SK-N-SH treated with all-trans-retinoic acid at 6 μM for 48 hours (cell line): ENCODE measurements at regions not wholly inside any gene's neighbourhood (a gene's known extent, or its start where the extent isn't known, plus 50 kb on each side); places are given as distances from the start of the nearest gene placed in this dataset.

Source experiments
- ATAC-seq: fragments of 200-7000 bp; cut with Tn5 transposase; 3 replicates; pipeline ENCODE4 v1.9.1; 2020; ENCODE audit warnings: mild to moderate bottlenecking, moderate library complexity
- ARNTL ChIP-seq: fragments of 450-650 bp; formaldehyde crosslinking; IDR thresholded peaks from 2 replicates; pipeline ENCODE4 v1.5.0; 2020; ENCODE audit warnings: low read depth, mild to moderate bottlenecking, moderate library complexity, borderline replicate concordance
- BACH2 ChIP-seq: fragments of 250-450 bp; sonication (Bioruptor Pico); IDR thresholded peaks from 2 replicates; pipeline ENCODE4 v1.9.0; 2021; ENCODE audit warnings: mild to moderate bottlenecking, borderline replicate concordance
- ESRRG ChIP-seq: fragments of 250-450 bp; sonication (Bioruptor Pico); IDR thresholded peaks from 2 replicates; pipeline ENCODE4 v1.6.1; 2021; ENCODE audit warnings: mild to moderate bottlenecking
- GLIS3 ChIP-seq: fragments of 250-450 bp; sonication (Bioruptor Pico); IDR thresholded peaks from 2 replicates; pipeline ENCODE4 v1.5.0; 2020; ENCODE audit warnings: mild to moderate bottlenecking, moderate library complexity
- ISL1 ChIP-seq: fragments of 250-450 bp; sonication (Bioruptor Pico); IDR thresholded peaks from 2 replicates; pipeline ENCODE4 v2.1.2; 2022; ENCODE audit warnings: mild to moderate bottlenecking, moderate library complexity
- OSR1 ChIP-seq: fragments of 250-450 bp; sonication (Bioruptor Pico); IDR thresholded peaks from 2 replicates; pipeline ENCODE4 v1.8.0; 2022; ENCODE audit warnings: moderate library complexity, mild to moderate bottlenecking, inconsistent platforms
- PPARA ChIP-seq: fragments of 250-450 bp; sonication (Bioruptor Pico); IDR thresholded peaks from 2 replicates; pipeline ENCODE4 v1.5.0; 2020; ENCODE audit warnings: mild to moderate bottlenecking, borderline replicate concordance
- SNAI2 ChIP-seq: fragments of 250-450 bp; sonication (Bioruptor Pico); IDR thresholded peaks from 2 replicates; pipeline ENCODE4 v1.5.0; 2020; ENCODE audit warnings: mild to moderate bottlenecking, moderate library complexity
- TCF4 ChIP-seq: fragments of 250-450 bp; sonication (Bioruptor Pico); IDR thresholded peaks from 2 replicates; pipeline ENCODE4 v1.8.0; 2021; ENCODE audit warnings: mild to moderate bottlenecking, moderate library complexity, borderline replicate concordance
- TOX ChIP-seq: fragments of 250-450 bp; sonication (Bioruptor Pico); IDR thresholded peaks from 2 replicates; pipeline ENCODE4 v1.8.0; 2021; ENCODE audit warnings: mild to moderate bottlenecking, moderate library complexity, borderline replicate concordance
- ZFP3 ChIP-seq: fragments of 250-450 bp; sonication (Bioruptor Pico); IDR thresholded peaks from 2 replicates; pipeline ENCODE4 v1.5.0; 2020; ENCODE audit warnings: mild to moderate bottlenecking, moderate library complexity
- ZFP30 ChIP-seq: fragments of 450-650 bp; formaldehyde crosslinking; IDR thresholded peaks from 2 replicates; pipeline ENCODE4 v1.5.0; 2022; ENCODE audit warnings: mild to moderate bottlenecking, moderate library complexity
- ZNF565 ChIP-seq: fragments of 450-650 bp; formaldehyde crosslinking; conservative IDR thresholded peaks from 2 replicates; pipeline ENCODE4 v1.5.0; 2020; ENCODE audit warnings: low read depth, mild to moderate bottlenecking, moderate library complexity
- ZNF70 ChIP-seq: fragments of 450-650 bp; formaldehyde crosslinking; IDR thresholded peaks from 2 replicates; pipeline ENCODE4 v1.5.0; 2020; ENCODE audit warnings: mild to moderate bottlenecking, moderate library complexity
- ZNF8 ChIP-seq: fragments of 450-650 bp; formaldehyde crosslinking; IDR thresholded peaks from 2 replicates; pipeline ENCODE4 v1.5.0; 2020; ENCODE audit warnings: mild to moderate bottlenecking, moderate library complexity
- TF ChIP-seq, protein P1 (sequence below): fragments of 250-450 bp; sonication (Bioruptor Pico); IDR thresholded peaks from 2 replicates; pipeline ENCODE4 v1.8.0; 2021; ENCODE audit warnings: low read depth, mild to moderate bottlenecking, moderate library complexity, borderline replicate concordance
- TF ChIP-seq, protein P2 (sequence below): fragments of 250-450 bp; sonication (Bioruptor Pico); IDR thresholded peaks from 2 replicates; pipeline ENCODE4 v1.5.1; 2021; ENCODE audit warnings: mild to moderate bottlenecking, moderate library complexity
- TF ChIP-seq, protein P3 (sequence below): fragments of 250-450 bp; sonication (Bioruptor Pico); IDR thresholded peaks from 2 replicates; pipeline ENCODE4 v1.8.0; 2020; ENCODE audit warnings: mild to moderate bottlenecking, moderate library complexity, borderline replicate concordance
- TF ChIP-seq, protein P4 (sequence below): fragments of 250-450 bp; sonication (Bioruptor Pico); IDR thresholded peaks from 2 replicates; pipeline ENCODE4 v1.5.0; 2020; ENCODE audit warnings: mild to moderate bottlenecking, moderate library complexity
- TF ChIP-seq, protein P5 (sequence below): fragments of 250-450 bp; sonication (Bioruptor Pico); IDR thresholded peaks from 2 replicates; pipeline ENCODE4 v1.5.1; 2020; ENCODE audit warnings: low read depth, mild to moderate bottlenecking, moderate library complexity

DNA sequence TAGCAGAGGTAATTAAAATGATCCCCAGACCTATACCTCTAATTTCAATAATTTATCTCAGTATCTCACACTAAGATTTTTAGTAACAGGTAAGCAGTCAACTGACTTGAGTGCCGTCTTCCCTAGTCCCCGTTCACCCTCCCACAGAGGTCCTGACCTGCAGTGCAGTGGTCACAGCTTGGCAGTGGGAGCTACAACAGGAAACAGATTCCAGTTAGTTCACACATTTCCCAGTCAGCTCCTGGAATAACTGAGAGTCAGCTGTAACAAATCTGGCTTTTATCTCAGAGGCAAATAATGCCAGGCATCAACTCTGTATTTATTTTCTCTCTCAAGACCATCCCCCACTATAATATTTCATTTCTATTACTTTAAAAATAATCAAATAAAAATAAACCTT lies 308.2 kb downstream of the ATP23 start:
- TF ChIP-seq BACH2 (no peak), TCF4 (CRISPR knock-in tag) (no peak)
- ATAC-seq, result no peak

DNA sequence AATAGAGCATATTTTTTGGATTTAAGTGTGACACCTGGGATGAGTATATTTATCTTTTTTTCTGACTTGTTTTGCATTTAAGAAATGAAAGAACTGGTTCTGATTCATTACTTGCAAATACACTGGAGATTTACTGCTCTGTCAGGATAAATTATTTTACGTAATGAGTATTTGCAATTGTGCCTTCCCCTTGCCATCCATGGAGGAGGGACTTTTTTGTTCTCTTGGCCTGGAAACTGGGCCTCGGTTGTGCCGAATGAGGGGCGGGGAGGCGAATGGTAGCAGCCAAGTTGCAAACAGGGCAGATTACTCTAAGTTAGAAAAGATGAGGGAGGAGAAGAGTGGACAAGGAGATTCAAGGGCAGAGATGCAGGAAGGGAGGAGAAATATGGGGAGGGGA lies 308.7 kb downstream of the ATP23 start:
- TF ChIP-seq TOX (CRISPR knock-in tag), result no peak
- TF ChIP-seq ARNTL (CRISPR knock-in tag), result no peak
- TF ChIP-seq ZFP30, result no peak
- TF ChIP-seq, protein P1, sequence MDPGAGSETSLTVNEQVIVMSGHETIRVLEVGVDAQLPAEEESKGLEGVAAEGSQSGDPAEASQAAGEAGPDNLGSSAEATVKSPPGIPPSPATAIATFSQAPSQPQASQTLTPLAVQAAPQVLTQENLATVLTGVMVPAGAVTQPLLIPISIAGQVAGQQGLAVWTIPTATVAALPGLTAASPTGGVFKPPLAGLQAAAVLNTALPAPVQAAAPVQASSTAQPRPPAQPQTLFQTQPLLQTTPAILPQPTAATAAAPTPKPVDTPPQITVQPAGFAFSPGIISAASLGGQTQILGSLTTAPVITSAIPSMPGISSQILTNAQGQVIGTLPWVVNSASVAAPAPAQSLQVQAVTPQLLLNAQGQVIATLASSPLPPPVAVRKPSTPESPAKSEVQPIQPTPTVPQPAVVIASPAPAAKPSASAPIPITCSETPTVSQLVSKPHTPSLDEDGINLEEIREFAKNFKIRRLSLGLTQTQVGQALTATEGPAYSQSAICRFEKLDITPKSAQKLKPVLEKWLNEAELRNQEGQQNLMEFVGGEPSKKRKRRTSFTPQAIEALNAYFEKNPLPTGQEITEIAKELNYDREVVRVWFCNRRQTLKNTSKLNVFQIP (CRISPR knock-in tag), result no peak
- no peak for TF ChIP-seq ZNF8
- no peak for TF ChIP-seq ZFP3 (CRISPR knock-in tag)
- TF ChIP-seq, all 23 proteins: peak for 0
- ATAC-seq, result no peak

DNA sequence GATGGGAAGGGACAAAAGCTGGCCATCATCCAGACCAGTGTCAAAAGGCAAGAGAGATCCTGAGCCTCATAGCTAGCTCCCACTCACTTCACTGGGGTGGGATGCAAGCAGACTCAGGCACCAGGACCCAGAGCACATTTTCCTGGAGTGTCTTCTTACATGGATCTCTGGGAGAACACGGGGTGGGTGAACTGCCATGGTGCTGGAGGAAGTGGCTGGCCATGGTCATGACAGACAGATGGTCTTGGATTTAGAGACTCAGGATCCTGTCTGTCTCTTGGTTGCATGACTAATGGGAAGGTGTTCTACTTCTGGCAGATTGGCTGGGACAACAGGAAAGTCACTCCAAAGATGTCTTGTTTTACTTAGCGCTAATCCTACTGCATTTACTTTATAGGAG lies 311.5 kb downstream of the ATP23 start:
- TF ChIP-seq ISL1 (CRISPR knock-in tag), result no peak
- TF ChIP-seq GLIS3 (CRISPR knock-in tag), result no peak
- TF ChIP-seq, protein P2, sequence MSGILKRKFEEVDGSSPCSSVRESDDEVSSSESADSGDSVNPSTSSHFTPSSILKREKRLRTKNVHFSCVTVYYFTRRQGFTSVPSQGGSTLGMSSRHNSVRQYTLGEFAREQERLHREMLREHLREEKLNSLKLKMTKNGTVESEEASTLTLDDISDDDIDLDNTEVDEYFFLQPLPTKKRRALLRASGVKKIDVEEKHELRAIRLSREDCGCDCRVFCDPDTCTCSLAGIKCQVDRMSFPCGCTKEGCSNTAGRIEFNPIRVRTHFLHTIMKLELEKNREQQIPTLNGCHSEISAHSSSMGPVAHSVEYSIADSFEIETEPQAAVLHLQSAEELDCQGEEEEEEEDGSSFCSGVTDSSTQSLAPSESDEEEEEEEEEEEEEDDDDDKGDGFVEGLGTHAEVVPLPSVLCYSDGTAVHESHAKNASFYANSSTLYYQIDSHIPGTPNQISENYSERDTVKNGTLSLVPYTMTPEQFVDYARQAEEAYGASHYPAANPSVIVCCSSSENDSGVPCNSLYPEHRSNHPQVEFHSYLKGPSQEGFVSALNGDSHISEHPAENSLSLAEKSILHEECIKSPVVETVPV (CRISPR knock-in tag), result no peak
- TF ChIP-seq, protein P1 (CRISPR knock-in tag), result no peak
- TF ChIP-seq ZNF565 (CRISPR knock-in tag), result no peak
- TF ChIP-seq OSR1, result no peak
- no peak for ATAC-seq

DNA sequence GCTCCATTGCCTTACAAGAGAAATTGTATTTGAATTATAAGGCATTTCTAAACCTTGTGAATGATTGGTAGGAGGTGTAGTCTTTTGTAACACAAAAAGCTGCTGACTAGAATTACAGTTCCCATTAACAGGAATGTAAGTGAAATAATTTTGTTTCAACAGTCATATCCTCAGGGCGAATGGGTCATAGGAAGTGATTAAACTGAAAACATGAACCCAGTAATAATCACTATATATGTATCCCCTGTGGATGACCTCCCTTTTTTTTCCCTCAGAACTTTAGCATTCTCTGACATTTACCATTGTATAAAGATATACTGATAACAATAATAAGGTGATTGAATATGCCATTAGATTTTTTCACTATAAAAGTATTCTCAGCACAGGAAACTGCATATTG lies 312.3 kb downstream of the ATP23 start:
- TF ChIP-seq, protein P1 (CRISPR knock-in tag), result no peak
- TF ChIP-seq ZFP30, result no peak
- TF ChIP-seq, protein P3, sequence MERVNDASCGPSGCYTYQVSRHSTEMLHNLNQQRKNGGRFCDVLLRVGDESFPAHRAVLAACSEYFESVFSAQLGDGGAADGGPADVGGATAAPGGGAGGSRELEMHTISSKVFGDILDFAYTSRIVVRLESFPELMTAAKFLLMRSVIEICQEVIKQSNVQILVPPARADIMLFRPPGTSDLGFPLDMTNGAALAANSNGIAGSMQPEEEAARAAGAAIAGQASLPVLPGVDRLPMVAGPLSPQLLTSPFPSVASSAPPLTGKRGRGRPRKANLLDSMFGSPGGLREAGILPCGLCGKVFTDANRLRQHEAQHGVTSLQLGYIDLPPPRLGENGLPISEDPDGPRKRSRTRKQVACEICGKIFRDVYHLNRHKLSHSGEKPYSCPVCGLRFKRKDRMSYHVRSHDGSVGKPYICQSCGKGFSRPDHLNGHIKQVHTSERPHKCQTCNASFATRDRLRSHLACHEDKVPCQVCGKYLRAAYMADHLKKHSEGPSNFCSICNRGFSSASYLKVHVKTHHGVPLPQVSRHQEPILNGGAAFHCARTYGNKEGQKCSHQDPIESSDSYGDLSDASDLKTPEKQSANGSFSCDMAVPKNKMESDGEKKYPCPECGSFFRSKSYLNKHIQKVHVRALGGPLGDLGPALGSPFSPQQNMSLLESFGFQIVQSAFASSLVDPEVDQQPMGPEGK, result no peak
- no peak for TF ChIP-seq ARNTL (CRISPR knock-in tag)
- TF ChIP-seq ESRRG (CRISPR knock-in tag), result no peak
- TF ChIP-seq ZNF70 (CRISPR knock-in tag), result no peak
- TF ChIP-seq ZNF565 (CRISPR knock-in tag), result no peak
- TF ChIP-seq BACH2, result no peak
- TF ChIP-seq, protein P4, sequence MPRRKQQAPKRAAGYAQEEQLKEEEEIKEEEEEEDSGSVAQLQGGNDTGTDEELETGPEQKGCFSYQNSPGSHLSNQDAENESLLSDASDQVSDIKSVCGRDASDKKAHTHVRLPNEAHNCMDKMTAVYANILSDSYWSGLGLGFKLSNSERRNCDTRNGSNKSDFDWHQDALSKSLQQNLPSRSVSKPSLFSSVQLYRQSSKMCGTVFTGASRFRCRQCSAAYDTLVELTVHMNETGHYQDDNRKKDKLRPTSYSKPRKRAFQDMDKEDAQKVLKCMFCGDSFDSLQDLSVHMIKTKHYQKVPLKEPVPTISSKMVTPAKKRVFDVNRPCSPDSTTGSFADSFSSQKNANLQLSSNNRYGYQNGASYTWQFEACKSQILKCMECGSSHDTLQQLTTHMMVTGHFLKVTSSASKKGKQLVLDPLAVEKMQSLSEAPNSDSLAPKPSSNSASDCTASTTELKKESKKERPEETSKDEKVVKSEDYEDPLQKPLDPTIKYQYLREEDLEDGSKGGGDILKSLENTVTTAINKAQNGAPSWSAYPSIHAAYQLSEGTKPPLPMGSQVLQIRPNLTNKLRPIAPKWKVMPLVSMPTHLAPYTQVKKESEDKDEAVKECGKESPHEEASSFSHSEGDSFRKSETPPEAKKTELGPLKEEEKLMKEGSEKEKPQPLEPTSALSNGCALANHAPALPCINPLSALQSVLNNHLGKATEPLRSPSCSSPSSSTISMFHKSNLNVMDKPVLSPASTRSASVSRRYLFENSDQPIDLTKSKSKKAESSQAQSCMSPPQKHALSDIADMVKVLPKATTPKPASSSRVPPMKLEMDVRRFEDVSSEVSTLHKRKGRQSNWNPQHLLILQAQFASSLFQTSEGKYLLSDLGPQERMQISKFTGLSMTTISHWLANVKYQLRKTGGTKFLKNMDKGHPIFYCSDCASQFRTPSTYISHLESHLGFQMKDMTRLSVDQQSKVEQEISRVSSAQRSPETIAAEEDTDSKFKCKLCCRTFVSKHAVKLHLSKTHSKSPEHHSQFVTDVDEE (CRISPR knock-in tag), result no peak
- TF ChIP-seq, protein P5, sequence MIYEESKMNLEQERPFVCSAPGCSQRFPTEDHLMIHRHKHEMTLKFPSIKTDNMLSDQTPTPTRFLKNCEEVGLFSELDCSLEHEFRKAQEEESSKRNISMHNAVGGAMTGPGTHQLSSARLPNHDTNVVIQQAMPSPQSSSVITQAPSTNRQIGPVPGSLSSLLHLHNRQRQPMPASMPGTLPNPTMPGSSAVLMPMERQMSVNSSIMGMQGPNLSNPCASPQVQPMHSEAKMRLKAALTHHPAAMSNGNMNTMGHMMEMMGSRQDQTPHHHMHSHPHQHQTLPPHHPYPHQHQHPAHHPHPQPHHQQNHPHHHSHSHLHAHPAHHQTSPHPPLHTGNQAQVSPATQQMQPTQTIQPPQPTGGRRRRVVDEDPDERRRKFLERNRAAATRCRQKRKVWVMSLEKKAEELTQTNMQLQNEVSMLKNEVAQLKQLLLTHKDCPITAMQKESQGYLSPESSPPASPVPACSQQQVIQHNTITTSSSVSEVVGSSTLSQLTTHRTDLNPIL (CRISPR knock-in tag), result no peak
- TF ChIP-seq, protein P2 (CRISPR knock-in tag), result no peak
- no peak for TF ChIP-seq ZNF8
- TF ChIP-seq TOX (CRISPR knock-in tag), result no peak
- TF ChIP-seq PPARA (CRISPR knock-in tag), result no peak
- no peak for TF ChIP-seq ZFP3 (CRISPR knock-in tag)
- TF ChIP-seq SNAI2 (CRISPR knock-in tag), result no peak
- no peak for TF ChIP-seq OSR1
- no peak for TF ChIP-seq ISL1 (CRISPR knock-in tag)
- ATAC-seq, result no peak
